Loucy (cell line): ENCODE measurements at regions not wholly inside any gene's neighbourhood (a gene's known extent, or its start where the extent isn't known, plus 50 kb on each side); places are given as distances from the start of the nearest gene placed in this dataset.
"Not testable (repeated sequence)": the region's sequence is repeated elsewhere in the genome, so short reads cannot be mapped to it uniquely, and the experiment has no call there.

ENCODE experiments used
- H2AFZ ChIP-seq: fragments of 200-600 bp; sonication (generic); 2 replicates; pipeline ENCODE4 v1.6.0; 2016; ENCODE audit warnings: antibody characterized with exemption, mild to moderate bottlenecking, low read length, moderate library complexity
- H3F3A ChIP-seq: fragments of 200-600 bp; 2 replicates; pipeline ENCODE4 v1.6.0; 2016; ENCODE audit warnings: antibody characterized with exemption, low read depth, mild to moderate bottlenecking
- H3K27me3 ChIP-seq: fragments of 200-600 bp; sonication (generic); 2 replicates; pipeline ENCODE4 v1.6.1; 2014; ENCODE audit warnings: low read length, mild to moderate bottlenecking; ENCODE audit not compliant: insufficient read depth, poor library complexity, severe bottlenecking
- H3K36me3 ChIP-seq: fragments of 200-600 bp; sonication (generic); 2 replicates; pipeline ENCODE4 v1.6.1; 2016; ENCODE audit warnings: low read length; ENCODE audit not compliant: insufficient read depth
- H3K4me1 ChIP-seq: fragments of 200-600 bp; sonication (generic); 2 replicates; pipeline ENCODE4 v1.5.1; 2014; ENCODE audit warnings: low read length, mild to moderate bottlenecking; ENCODE audit not compliant: insufficient read depth, poor library complexity, severe bottlenecking
- H3K4me2 ChIP-seq: fragments of 200-600 bp; sonication (generic); 2 replicates; pipeline ENCODE4 v1.6.0; 2014; ENCODE audit warnings: antibody characterized with exemption, low read length, low read depth, mild to moderate bottlenecking; ENCODE audit not compliant: poor library complexity, severe bottlenecking
- H3K4me3 ChIP-seq: fragments of 200-600 bp; sonication (generic); 2 replicates; pipeline ENCODE4 v1.5.1; 2014; ENCODE audit warnings: low read length, mild to moderate bottlenecking, mixed read lengths; ENCODE audit not compliant: poor library complexity, severe bottlenecking
- H3K79me2 ChIP-seq: fragments of 200-600 bp; sonication (generic); 2 replicates; pipeline ENCODE4 v1.6.1; 2014; ENCODE audit warnings: low read length; ENCODE audit not compliant: insufficient read depth
- H3K9ac ChIP-seq: fragments of 200-600 bp; sonication (generic); 2 replicates; pipeline ENCODE4 v1.6.0; 2014; ENCODE audit warnings: mild to moderate bottlenecking, low read depth, low read length, moderate library complexity; ENCODE audit not compliant: poor library complexity, severe bottlenecking
- H3K9me2 ChIP-seq: fragments of 200-600 bp; sonication (generic); replicated peaks from 2 replicates; pipeline ENCODE4 v1.6.1; 2016; ENCODE audit warnings: low read depth, low read length, mixed read lengths
- H3K9me3 ChIP-seq: fragments of 200-600 bp; sonication (generic); 2 replicates; pipeline ENCODE4 v1.6.1; 2014; ENCODE audit warnings: mild to moderate bottlenecking, antibody characterized with exemption, low read length, low read depth; ENCODE audit not compliant: insufficient read depth
- H4K20me1 ChIP-seq: fragments of 200-600 bp; sonication (generic); 2 replicates; pipeline ENCODE4 v1.6.0; 2014; ENCODE audit warnings: antibody characterized with exemption, low read length, mild to moderate bottlenecking; ENCODE audit not compliant: insufficient read depth, poor library complexity, severe bottlenecking
- EZH2phosphoT487 ChIP-seq: fragments of 200-600 bp; IDR thresholded peaks from 2 replicates; pipeline ENCODE4 v1.6.1; 2018; ENCODE audit warnings: antibody characterized with exemption, mild to moderate bottlenecking, moderate library complexity, borderline replicate concordance
- TF ChIP-seq, protein P1 (sequence below): fragments of 200-600 bp; sonication (generic); conservative IDR thresholded peaks from 2 replicates; pipeline ENCODE4 v1.5.1; 2014; ENCODE audit warnings: mild to moderate bottlenecking, antibody characterized with exemption, low read length

DNA sequence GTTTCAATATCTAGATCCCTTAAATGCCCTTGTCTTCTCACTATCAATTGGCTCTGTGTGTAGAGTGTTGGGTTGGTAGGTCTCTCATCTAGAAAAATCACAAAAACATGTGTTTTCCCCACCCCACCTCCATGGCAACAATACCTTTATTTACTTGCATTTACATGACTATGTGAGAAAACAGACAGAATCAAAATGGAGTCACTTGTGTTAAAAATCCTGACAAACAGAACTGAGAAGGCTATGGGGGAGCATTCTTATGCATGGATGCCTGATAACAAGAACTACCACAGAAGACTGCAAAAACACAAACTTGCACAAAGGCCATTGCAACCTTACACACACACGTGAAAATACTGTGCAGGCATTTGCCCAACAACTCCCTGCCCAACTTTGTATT is 1352.9 kb upstream of the CDH9 start:
- no peaks in the 10 kb centered on the region for H3F3A ChIP-seq
- no peak overlapping the region for H3K4me3 ChIP-seq
- no peak overlapping the region for H2AFZ ChIP-seq
- H3K9ac ChIP-seq = no peak overlapping the region
- no peaks in the 10 kb centered on the region for H3K9me2 ChIP-seq
- no peak for TF ChIP-seq EZH2phosphoT487
- TF ChIP-seq, protein P1, sequence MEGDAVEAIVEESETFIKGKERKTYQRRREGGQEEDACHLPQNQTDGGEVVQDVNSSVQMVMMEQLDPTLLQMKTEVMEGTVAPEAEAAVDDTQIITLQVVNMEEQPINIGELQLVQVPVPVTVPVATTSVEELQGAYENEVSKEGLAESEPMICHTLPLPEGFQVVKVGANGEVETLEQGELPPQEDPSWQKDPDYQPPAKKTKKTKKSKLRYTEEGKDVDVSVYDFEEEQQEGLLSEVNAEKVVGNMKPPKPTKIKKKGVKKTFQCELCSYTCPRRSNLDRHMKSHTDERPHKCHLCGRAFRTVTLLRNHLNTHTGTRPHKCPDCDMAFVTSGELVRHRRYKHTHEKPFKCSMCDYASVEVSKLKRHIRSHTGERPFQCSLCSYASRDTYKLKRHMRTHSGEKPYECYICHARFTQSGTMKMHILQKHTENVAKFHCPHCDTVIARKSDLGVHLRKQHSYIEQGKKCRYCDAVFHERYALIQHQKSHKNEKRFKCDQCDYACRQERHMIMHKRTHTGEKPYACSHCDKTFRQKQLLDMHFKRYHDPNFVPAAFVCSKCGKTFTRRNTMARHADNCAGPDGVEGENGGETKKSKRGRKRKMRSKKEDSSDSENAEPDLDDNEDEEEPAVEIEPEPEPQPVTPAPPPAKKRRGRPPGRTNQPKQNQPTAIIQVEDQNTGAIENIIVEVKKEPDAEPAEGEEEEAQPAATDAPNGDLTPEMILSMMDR = no peak
- no peak overlapping the region for H3K4me2 ChIP-seq
- H3K9me3 ChIP-seq = no peaks in the 10 kb centered on the region
- no peaks in the 10 kb centered on the region for H3K27me3 ChIP-seq
- H3K4me1 ChIP-seq = no peaks in the 10 kb centered on the region
- no peaks in the 10 kb centered on the region for H4K20me1 ChIP-seq
- no peaks in the 10 kb centered on the region for H3K36me3 ChIP-seq
- no peaks in the 10 kb centered on the region for H3K79me2 ChIP-seq

GRCh38 chr5:28390341-28390740 is 1352.0 kb upstream of the CDH9 start:
- Histone ChIP-seq H3K9ac (no peak overlapping the region), H3K4me3 (no peak overlapping the region), H4K20me1 (no peaks in the 10 kb centered on the region), H3K27me3 (no peaks in the 10 kb centered on the region), H3K79me2 (no peaks in the 10 kb centered on the region), H3F3A (no peaks in the 10 kb centered on the region), H3K4me1 (no peaks in the 10 kb centered on the region), H2AFZ (no peak overlapping the region), H3K9me2 (no peaks in the 10 kb centered on the region), H3K4me2 (no peak overlapping the region), H3K36me3 (no peaks in the 10 kb centered on the region), H3K9me3 (no peaks in the 10 kb centered on the region)
- no peak for TF ChIP-seq EZH2phosphoT487
- TF ChIP-seq, protein P1 = no peak

- H4K20me1 ChIP-seq, H3K4me1 ChIP-seq, H3K79me2 ChIP-seq: not testable (repeated sequence)
These were observed 1351.3 kb upstream of the CDH9 start for GRCh38 chr5:28389727-28390126.

DNA sequence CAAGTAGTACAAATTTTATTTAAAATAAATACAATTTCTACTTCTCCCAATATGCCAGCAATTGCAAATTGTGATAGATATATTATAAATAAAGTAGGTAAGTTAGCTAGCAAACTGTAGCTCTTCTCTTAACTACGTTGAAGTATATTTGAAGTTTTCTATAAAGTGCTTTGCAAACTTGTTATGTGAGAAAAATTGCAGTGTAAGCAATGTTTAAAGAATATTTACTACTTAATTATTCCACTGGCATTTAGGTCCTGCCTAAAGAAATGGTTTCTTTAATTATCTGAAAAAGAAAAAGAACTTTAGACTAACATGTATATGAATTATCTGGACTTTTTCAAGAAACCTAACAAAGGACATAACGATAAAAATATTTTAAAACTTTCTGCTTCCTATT is 1350.0 kb upstream of the CDH9 start:
- Histone ChIP-seq H3K9ac (no peak overlapping the region), H4K20me1 (no peaks in the 10 kb centered on the region), H3K9me2 (no peaks in the 10 kb centered on the region), H3K4me2 (no peak overlapping the region), H3K4me1 (no peaks in the 10 kb centered on the region), H2AFZ (no peak overlapping the region), H3K36me3 (no peaks in the 10 kb centered on the region), H3F3A (no peaks in the 10 kb centered on the region), H3K27me3 (no peaks in the 10 kb centered on the region), H3K4me3 (no peak overlapping the region), H3K9me3 (no peaks in the 10 kb centered on the region), H3K79me2 (no peaks in the 10 kb centered on the region)
- TF ChIP-seq EZH2phosphoT487 = no peak
- TF ChIP-seq, protein P1 = no peak

More at GRCh38 chr5:28389727-28390126, 1351.3 kb upstream of the CDH9 start:
- H3K4me3 ChIP-seq, H3K36me3 ChIP-seq, H3K9me2 ChIP-seq, H3K27me3 ChIP-seq, H3F3A ChIP-seq, H2AFZ ChIP-seq, H3K9ac ChIP-seq, H3K4me2 ChIP-seq, H3K9me3 ChIP-seq: not testable (repeated sequence)
